ENCODE measurements at regions not wholly inside any gene's neighbourhood (a gene's known extent, or its start where the extent isn't known, plus 50 kb on each side); places are given as distances from the start of the nearest gene placed in this dataset.

DNA sequence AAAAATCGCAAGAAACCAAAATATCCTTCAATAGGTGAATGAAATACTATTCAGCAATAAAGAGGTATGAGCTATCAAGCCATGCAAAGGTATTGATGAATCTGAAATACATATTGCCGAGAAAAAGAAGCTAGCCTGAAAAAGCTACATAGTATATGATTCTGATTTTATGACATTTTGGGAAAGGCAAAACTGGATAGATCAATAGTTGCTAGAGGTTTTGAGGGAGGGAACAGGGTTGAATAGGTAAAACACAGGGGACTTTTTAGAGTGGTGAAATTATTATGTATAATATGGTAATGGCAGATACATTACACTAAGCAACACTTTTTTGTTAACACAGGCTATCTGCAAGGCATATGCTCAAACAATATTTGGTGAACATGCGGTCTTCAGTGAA is 327.6 kb upstream of the ADAMTSL1 start:
- DNase-seq (ENCODE audit: low read depth) = no peak

DNA sequence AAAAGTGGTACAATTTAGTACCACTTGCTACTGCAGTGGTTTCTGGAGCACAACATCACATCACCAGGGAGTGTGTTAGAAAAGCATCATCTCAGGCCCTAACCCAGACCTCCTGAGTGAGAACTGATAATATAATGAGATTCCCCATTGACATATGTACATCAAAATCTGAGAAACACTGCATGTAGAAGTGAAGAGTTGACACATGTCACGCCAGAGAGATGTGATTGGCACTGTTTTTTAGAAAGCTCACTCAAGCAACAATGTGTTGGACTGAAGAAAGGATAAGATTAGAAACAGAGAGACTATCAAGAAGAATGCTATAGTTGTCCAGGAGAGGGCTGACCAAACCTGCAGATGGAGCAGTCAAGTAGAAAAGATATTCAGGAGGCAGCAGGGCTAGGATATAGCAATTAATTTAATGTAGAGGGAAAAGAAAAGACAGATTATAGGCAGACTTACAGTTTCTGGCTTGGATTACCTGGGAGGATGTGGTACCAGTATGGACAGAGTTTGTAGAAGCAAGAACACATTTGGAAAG is 324.4 kb upstream of the ADAMTSL1 start:
- no peak for DNase-seq (ENCODE audit: low read depth)

DNA sequence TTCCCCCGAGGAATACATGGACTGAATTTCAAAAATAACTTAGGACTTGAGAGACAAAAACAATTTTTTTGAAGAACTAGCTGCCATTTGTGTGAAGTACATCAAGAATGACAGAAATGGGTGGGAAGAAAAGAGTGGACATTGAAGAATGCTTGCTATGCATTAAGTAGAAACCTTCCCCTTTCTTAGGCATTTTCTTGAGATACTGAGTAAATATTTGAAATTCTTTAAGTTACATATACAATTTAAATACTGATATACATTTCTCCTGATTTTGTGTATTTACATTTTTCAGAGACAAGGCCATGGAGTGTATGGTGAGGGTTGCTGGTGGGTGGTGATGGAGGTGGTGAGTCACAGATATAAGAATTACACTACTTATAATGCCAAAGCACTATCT is 319.3 kb upstream of the ADAMTSL1 start:
- no peak for DNase-seq (ENCODE audit: low read depth)

DNA sequence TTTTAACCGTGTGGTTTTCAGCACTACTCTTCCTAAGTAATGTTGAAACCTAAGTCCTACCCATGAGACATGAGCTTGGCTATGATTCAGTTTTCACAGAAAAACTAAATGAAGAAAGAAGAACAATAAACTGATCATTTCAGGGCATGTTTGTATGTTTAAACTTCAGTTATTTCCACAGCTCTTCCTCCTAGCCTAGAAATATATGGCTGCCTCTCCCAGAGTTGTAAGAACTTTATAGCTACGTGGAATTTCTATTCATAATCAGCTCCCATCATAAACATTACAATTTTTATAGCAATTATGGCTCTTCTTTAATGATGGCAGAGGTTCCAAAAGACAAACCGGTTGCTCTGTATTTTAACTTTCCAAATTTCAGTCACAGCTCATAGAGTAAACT is 314.7 kb upstream of the ADAMTSL1 start:
- DNase-seq (ENCODE audit: low read depth) = no peak

DNA sequence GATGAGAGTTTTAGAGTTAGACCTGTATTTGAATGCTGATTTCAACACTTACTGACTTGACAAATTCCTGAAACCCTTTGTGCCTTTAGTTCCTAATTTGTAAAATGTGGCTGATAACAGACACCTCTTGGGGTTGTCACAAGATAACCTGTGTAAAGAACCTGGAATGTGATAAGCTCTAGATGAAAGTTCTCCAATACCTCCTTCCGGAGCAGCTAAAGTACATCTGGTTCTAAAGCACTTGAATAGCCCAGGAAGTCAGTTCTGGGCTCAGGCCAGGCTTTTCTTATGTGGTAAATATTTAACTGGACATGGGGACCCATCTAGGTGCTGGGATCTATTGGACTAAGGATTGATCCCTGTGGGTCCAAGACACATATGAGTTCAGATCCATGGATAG is 310.8 kb upstream of the ADAMTSL1 start:
- DNase-seq (ENCODE audit: low read depth) = no peak

DNA sequence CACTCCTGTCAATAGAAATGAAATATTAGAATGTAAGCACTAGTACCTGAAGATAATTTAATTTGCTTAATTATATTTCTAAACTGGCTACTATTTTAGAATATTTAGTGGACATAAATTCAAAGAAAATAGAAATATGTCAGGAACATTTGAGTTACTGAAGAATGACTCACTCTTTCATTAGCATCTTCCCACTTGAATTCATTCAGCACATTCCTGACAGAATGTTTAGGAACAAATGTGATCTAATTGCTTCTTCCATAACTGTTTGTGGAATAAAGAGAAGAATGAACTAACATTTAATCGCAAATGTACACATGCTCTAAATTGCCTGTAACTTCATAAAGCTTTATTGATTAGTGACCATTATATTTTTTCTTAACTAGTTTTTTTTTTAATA is 306.2 kb upstream of the ADAMTSL1 start:
- DNase-seq (ENCODE audit: low read depth) = no peak

DNA sequence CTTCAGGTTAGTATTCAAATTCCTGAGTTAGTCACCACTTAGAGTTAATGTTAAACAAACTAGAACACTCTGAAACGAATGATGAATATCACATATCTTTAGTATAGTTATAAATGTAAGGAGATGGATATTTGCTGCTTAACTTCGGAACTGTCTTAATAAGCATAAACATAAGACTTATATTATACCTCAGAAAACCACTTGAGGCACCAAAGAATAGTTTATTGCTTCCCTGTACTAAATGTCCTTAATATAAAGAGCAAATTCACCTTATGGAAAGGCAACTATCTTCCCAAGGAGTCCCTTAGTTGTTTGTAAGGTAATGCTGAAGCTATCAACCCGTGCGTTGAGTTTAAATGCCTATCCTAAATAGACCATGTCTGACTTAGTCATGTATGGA is 300.0 kb upstream of the ADAMTSL1 start:
- DNase-seq (ENCODE audit: low read depth) = no peak

DNA sequence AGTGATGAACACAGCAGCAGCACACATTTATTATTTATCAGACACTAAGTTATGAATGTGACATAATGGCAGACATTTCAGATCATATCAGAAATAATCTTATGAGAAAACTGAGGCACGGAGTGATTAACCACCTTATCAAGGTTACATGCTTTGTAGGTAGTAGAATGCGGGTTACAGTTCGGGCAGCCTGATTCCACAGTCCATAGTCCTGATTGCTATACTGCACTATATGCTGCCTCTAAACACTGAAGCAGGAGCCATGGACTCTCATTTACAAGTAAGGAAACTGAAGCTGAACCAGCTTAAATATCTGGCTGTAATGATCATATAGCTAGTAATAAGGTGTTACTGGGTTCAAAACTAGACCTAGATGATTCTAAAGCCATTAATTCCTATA is 291.3 kb upstream of the ADAMTSL1 start:
- no peak for DNase-seq (ENCODE audit: low read depth)

DNA sequence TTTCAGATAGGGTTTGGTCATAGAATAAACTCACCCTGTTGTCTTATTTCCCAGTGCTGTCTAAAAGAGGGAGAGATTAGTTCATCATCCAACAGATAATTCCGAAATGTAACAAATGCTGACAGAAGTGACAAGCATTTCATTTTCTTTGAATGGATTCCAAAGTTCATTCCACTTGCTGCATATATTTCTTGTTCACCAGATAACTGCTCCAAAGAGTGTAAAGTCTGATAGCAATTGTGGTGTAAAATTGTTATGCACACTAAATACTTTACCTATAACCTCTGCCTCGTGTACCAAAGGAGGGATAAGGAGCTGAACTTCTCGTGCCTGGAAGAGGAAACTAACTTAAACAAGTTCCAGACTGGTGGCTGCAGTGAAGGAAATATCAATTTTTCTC is 290.0 kb upstream of the ADAMTSL1 start:
- DNase-seq (ENCODE audit: low read depth) = no peak

DNA sequence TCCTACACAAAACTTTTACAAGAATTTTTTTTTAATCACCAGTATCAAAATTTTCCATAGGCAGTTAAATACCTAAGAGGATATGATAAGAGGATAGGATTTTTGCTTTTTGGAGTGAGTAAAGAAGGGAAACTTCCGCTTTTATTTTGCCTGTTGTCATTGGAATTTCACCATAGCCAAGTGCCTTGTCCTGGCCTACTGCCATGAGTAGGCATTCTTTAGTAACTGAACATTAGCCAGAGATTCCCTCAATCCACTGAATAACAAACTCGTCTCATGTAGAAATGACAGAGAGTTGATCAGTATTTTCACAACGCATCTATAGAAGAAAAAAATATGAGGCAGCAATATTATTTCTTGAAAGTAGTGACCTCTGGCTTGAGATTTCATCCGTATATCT is 289.6 kb upstream of the ADAMTSL1 start:
- peak; percentile 8 for DNase-seq (ENCODE audit: low read depth)

DNA sequence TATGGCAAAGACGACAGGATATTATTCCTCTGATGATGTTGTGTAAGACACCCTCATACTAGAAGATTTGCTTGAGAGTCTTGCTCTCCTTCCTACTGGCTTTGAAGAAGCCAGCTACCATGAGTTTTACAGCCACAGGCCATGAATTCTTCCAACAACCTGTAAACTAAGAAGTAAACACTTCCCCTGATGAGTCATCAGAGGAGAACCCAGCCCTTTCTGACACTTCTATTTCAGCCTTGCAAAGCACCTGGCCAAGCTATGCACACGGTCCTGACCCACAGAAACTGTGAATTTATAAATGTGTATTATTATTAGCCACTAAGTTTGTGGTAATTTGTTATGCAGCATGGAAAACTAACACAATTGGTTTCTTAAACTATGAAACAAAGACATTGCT is 288.8 kb upstream of the ADAMTSL1 start:
- DNase-seq (ENCODE audit: low read depth) = no peak

DNA sequence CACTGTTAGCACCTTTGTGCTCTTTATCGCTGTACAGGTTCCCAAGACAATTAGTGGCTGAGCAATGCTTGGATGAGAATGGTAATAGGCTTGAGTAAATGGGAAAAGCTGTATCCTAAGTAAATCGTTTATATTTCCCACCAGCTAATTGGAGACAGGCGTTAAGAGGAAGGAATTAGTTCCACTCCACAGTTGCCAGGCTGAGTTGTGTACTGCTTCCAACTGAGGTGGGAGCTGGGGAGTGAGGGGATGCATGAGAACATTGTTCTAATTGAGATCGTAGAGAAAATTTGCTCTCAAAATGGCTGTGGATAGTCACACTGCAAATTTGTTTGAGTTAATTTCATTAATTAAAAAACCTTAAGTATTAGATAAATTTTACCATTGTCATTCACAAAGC is 285.0 kb upstream of the ADAMTSL1 start:
- no peak for DNase-seq (ENCODE audit: low read depth)

DNA sequence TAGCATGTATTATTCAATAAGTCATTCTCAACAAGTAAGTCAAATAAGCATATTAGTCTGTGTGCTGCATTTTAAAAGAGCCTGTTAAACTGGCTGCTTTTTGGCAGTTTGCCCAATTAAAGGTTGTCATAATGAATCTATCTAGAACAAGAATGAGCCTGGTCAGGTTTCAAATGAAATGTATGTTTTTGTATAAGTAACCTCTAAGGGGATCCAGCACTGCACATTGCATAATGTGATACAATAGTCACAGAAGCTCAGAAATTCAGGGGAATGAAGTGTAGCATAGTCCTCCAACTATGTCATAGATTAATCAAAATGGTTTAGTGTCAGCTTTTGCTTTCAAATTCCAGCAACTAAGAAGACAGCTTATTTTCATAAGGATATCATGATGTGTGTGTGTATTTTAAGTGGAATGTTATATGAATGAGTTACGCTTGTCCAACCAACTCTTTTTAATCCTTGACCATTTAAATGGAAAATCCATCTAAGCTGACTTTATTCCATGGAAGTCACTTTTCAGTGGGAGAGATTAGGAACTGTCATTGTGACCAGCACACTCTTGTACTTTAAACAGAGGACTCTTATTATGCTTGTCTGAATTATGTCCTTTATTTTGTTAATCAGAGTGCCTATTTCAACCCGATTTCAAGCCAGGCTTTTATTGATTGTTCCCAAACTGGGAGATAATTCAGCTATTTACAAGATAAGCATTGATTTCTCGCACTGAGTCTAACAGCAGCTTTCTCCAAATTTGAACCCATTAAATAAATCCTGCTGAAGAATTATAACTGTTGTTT is 283.9 kb upstream of the ADAMTSL1 start:
- no peak for DNase-seq (ENCODE audit: low read depth)

DNA sequence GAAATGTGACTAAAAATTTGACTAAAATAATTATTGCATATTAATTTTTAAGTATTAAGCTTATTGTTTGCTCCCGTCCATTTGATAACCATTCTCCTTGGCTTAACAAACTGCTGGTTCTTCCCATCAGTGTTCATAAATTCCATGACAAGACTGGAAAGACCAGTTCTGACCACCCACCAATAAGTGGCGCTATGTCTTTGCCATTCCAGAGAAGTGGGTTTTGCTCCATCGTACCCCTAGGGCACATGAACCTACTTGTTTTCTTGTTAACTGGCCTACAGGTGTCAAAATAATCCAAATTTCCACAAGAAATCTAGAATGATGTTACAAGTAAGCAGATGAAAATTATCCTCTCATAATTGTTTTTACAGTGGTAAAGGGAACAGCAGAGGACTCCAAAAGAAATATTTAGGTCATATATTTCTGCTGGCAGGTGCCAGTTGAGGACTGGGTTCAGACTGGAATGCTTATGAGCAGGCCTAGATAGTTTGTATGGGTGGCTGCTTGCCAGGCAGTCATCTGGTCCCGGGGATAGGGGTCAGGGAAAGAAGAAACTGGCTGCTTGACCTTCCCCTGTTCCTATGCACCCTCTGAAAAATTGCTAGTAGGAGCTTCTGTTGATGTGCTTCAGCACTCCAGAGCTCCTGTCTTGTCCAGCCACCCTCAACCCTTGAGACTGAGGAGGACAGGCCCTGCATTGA is 283.1 kb upstream of the ADAMTSL1 start:
- no peak for DNase-seq (ENCODE audit: low read depth)

DNA sequence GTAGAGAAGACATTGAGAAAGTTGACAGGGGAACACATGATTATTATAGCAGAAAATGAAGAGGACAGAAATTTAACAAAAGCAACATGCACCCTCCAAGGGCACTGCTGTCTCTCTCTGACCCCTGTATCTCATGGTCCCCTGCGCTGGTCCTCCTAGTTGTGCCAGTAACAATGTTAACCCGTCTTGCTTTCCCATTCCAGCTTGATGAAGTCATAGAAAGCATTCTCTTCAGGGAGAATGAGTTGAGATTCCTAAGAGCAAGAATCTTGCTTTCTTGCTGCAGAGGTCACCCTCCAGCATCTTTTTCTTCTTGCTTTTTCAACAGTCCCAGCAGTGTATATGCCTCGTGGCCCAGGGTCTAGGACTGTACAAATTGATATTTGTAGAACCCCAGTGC is 279.6 kb upstream of the ADAMTSL1 start:
- DNase-seq (ENCODE audit: low read depth) = no peak

DNA sequence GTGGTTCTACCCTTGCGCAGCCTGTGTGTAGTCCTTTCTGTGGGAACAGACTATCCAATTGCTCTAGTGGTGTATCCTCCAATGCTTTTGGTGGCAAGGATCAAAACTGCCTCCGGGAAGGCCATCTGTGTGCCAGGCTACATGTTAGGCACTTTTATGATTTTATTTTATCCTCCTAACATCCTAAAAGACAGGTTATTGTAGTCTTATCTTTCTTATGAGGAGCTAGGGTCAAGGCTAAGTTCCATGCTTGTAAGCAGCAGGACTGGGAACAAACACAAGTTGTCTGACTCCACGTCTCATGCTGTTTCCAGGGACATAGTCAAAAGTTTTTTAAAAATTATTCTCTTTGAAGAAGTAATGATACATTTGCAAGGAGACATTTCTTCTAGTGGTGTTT is 278.7 kb upstream of the ADAMTSL1 start:
- no peak for DNase-seq (ENCODE audit: low read depth)

DNA sequence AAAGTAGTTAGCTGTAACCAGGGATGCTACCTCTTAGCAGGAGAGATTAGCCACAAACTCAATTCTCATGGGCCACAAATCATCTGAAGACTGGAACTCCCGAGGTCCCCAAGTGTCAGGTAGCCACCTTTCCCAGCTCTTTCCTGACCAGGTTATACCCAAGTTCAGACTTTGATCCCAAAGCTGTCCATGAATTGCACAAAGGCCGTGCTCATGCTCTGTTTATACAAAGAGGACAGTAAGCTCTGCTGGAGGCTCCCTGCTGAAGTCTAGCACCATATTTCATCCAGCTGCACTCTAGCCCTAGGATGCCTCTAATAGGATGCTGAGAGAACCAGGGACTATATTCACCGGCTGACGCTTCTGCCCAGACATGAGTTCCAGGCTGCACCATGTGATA is 271.0 kb upstream of the ADAMTSL1 start:
- no peak for DNase-seq (ENCODE audit: low read depth)

DNA sequence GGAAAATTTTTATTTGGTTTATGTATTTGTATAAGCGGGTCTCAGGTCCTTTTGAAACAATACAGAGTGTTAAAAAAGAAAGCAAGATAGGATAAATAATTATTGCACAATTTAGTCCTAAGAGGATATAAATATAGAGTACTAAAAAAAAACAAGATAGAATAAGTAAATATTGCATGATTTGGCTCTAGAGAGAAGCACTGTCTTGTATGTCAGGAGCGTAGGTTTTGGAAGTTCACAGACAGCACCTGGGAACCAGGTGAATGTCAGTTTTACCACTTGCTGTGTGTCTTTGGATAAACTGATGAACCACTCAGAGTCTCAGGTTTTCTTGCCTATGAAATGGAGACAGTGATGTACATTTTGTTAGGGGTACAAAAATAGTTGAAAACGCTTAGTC is 266.2 kb upstream of the ADAMTSL1 start:
- no peak for DNase-seq (ENCODE audit: low read depth)

DNA sequence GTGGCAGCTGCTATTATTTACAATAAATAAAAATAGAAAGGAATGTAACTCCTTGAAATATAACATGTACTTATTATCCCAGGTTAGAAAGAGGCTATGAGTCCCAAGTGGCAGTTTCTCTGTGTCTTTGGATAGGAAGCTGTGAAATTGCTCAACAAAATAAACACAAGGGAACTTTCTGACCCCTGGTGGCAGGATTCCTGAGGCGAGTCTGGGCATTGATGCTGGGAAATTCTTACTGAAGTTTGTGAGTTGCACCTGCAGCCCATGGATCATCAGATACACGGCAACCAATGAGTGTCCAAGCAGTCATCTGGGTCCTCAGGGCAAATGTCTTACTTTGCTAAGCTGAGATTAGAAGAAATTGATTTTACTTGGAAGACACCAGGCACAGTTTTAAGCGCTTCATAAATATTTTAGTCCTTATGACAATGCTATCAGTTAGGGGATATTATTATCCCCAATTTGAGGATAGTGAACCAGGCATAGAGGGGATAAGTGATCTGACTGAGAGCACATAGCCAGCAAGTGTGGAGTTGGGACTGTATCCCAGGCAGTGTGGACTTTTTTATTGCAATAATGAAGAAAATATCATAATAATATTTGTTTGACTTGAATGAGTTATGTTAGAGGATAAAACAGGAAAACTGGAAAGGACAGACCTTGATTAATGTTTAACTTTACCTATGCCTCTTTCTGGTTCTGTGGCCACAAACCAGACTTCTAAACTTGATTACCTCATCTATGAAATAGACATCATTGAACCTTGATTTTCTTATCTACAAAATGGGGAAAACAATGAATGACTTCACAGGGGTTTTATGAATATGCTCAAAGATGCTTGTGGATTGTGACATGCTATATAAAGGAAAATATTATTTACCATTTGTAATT is 265.5 kb upstream of the ADAMTSL1 start:
- peak; percentile 21 for DNase-seq (ENCODE audit: low read depth)

DNA sequence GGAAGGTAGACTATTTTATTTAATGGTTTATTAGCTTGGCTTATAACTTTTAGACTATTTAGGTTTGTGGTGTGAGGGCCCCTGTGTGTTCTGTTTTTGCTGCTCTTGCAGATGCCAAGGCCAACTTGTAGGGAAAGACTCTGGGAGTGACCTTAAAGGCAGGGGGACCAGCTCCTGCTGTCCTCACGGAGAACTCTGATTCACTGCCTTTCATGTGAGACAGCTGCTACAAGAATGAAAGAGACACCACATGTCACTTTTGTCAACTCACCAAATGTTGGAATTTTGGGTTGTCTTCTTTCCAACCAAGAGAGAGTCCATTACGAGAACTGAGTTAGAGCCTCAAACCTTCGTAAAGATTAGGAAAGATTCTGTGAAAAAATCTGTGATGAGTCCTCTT is 258.3 kb upstream of the ADAMTSL1 start:
- DNase-seq (ENCODE audit: low read depth) = no peak

DNA sequence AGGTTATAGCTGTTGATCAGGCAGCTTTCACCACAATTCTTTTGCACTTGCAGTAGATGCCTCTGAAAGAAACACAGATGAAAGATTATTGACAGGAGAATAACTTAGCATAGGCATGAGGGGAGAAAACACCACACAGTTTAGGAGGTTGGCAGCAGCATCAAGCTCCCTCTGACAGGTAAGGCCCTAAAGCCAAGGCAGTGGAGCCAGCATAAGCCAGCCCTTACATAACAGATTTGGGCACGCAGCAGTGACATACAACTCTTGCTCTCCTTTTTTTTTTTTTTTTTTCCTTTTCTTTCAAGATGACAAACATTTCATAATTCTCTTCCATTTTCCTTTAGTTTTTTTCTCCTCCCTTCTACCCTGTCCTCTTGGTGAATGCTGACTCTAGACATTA is 257.6 kb upstream of the ADAMTSL1 start:
- no peak for DNase-seq (ENCODE audit: low read depth)

DNA sequence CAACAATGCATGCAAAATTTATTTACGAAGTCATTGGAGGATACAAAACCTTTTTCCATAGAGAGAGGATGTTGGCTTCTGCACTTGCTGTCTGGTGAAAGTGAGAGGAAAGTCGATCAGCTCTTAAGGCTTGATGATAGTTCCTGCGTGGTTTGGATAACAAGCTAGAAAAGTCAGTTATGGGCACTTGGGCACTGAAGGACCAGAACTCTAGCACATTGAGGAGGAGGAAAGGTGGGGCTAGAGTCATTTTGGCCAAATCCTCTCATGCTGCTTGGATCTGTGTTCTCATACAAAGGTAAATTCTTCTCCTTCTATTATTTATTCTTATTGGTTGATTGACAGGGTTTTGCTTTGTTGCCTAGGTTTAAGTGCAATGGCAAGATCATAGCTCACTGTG is 245.9 kb upstream of the ADAMTSL1 start:
- DNase-seq (ENCODE audit: low read depth) = no peak

Data from RPMI7951 (cell line).